GM12864 (cell line): ENCODE measurements at regions not wholly inside any gene's neighbourhood (a gene's known extent, or its start where the extent isn't known, plus 50 kb on each side); places are given as distances from the start of the nearest gene placed in this dataset.
"Not testable (repeated sequence)": the region's sequence is repeated elsewhere in the genome, so short reads cannot be mapped to it uniquely, and the experiment has no call there.

Experiments
- DNase-seq: peaks from one replicate; pipeline ENCODE4 v3.0.0-alpha.2; 2011; ENCODE audit warnings: low read depth
- H3K4me3 ChIP-seq: 2 replicates; pipeline ENCODE4 v1.5.1; 2011; ENCODE audit warnings: mild to moderate bottlenecking, low read depth, low read length, control low read depth
- CTCF ChIP-seq: IDR thresholded peaks from 2 replicates; pipeline ENCODE4 v1.5.1; 2011; ENCODE audit warnings: low read depth, mild to moderate bottlenecking, moderate library complexity, low read length, control low read depth, inconsistent platforms; ENCODE audit errors: missing control alignments

DNA sequence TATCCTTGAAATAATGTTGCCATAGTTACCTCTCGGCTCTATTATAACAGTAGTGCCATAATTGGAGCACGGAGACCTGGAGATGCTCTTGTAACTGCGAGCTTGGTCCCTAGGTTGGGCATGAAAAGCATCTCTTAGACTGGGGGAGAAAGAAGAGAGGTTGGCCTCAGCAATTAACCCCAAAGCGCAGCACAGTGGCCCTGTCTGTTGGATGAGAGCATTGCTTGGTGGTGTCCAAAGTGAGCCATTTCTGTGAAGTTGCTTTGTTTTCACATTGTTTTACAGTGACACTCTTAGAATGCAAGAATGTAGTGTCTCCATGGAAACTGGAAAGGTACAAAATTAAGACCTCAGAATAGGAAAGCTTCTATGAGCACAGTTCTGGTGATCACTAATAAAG is 660.7 kb upstream of the EEF2KMT start:
- DNase-seq: no peak
- no peak for TF ChIP-seq CTCF

DNA sequence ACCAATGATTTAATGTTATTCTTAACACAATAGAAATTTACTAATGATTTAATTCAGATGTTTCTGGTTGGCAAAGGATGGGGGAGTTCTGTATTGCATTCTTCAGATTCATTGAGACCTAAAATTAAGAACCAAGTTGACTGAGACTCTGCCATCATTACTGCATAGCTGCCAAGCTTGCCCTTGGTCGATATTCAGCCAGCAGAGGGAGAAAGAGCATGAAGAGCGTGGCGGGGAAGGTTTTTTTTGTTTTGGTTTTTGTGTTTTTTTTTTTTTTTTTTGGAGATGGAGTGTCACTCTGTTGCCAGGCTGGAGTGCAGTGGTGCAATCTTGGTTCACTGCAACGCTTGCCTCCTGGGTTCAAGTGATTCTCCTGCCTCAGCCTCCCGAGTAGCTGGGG is 659.4 kb upstream of the EEF2KMT start:
- H3K4me3 ChIP-seq: no peak overlapping the region
- no peak for DNase-seq
- no peak for TF ChIP-seq CTCF

More for the DNA sequence above, 660.7 kb upstream of the EEF2KMT start:
- no peak overlapping the region for H3K4me3 ChIP-seq

GRCh38 chr16:5753381-5753780 is 655.8 kb upstream of the EEF2KMT start:
- H3K4me3 ChIP-seq: no peak overlapping the region
- no peak for TF ChIP-seq CTCF
- DNase-seq: no peak

- TF ChIP-seq CTCF: no peak
- DNase-seq: no peak
- H3K4me3 ChIP-seq: no peak overlapping the region
Measured at GRCh38 chr16:5751216-5751615, 653.6 kb upstream of the EEF2KMT start.

DNA sequence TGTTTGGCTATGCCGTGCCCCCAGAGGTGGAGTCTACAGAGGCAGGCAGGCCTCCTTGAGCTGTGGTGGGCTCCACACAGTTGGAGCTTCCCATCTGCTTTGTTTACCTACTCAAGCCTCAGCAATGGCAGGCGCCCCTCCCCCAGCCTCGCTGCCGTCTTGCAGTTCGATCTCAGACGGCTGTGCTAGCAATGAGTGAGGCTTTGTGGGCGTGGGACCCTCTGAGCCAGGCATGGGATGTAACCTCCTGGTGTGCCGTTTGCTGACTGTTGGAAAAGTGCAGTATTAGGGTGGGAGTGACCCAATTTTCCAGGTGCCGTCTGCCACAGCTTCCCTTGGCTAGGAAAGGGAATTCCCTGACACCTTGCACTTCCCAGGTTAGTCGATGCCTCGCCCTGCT is 652.8 kb upstream of the EEF2KMT start:
- H3K4me3 ChIP-seq, DNase-seq: not testable (repeated sequence)

DNA sequence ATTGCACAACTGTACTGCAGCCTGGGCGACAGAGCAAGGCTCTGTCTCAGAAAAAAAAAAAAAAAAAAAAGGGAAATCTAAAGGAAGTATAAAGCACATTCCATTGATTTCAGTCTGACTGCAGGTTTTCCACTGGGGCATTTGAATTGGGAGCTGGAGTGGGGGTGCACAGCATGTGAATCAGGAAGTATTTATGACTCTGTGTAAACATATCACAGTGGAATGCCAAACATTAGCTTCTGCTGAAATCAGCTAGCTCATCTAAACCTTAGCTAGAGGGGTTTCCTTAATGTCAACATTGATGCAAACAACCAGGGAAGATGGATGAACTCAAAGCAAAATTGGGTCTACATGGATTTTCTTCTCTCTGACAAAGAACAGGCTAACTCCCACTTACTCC is 641.0 kb upstream of the EEF2KMT start:
- DNase-seq: no peak
- H3K4me3 ChIP-seq: no peak overlapping the region
- TF ChIP-seq CTCF: no peak

DNA sequence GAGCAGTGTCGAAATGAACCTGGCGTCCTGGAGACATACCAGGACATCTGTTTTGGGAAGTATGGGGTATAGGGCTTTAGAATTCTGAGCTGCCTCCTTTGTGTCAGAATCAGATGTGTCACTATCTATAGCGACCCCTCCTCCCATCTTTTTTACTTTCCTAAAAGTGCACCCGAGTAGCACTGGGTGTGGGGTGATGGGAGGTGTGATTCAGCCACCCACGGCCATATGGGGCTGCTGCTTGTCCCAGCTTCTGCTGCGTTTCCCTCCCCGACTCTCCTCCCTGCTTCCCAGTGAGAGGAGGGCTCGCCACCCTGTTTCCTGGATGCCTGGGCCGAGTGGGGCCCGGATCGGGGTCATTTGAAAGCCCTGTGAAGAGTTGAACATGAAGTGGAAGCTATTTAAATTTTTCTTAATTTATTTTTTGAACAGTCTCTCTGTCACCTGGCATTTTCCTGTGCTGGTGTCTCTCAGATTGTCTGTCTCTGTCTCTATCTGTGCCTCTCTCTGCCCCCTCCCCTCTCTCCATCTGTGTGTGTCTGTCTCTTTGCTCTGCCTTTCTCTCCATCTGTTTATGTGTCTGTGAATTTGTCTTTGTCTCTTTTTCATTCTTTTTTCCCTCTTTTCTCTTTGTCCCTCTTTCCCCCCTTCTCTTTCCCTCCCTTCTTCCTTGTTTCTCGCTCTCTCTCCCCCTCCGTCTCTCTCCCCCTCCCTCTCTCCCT is 638.8 kb upstream of the EEF2KMT start:
- no peak for TF ChIP-seq CTCF
- DNase-seq: no peak
- no peak overlapping the region for H3K4me3 ChIP-seq
